Tibial artery (tissue), 4 donors: ENCODE measurements at regions not wholly inside any gene's neighbourhood (a gene's known extent, or its start where the extent isn't known, plus 50 kb on each side); places are given as distances from the start of the nearest gene placed in this dataset.

Source experiments
- DNase-seq, 2 donors: peaks; one replicate each; pipeline ENCODE4 v3.0.0-alpha.2; 2019
- H3K27ac ChIP-seq, 2 donors: fragments of 200-600 bp; sonication (generic) in 1 of 2; 1 replicate in 1 of 2; 2 replicates in 1 of 2; pipeline ENCODE4 v1.5.1; 2018 to 2019; ENCODE audit warnings: mild to moderate bottlenecking in 1 of 2
- H3K27me3 ChIP-seq, 2 donors: fragments of 200-600 bp; sonication (generic) in 1 of 2; one replicate each; pipeline versions ENCODE4 v1.5.1 to v1.6.0; 2016 to 2019
- H3K36me3 ChIP-seq, 3 donors: fragments of 200-600 bp; sonication (generic) in 2 of 3; one replicate each; pipeline ENCODE4 v1.5.1; 2016 to 2019; ENCODE audit warnings: mild to moderate bottlenecking in 2 of 3
- H3K4me1 ChIP-seq, 4 donors: fragments of 200-600 bp; sonication (generic) in 2 of 4; 1 replicate in 3 of 4; 2 replicates in 1 of 4; pipeline ENCODE4 v1.5.1; 2016 to 2019
- H3K4me3 ChIP-seq, 2 donors: fragments of 200-600 bp; sonication (generic) in 1 of 2; 1 replicate in 1 of 2; 2 replicates in 1 of 2; pipeline ENCODE4 v1.5.1; 2018 to 2019; ENCODE audit warnings: mild to moderate bottlenecking in 2 of 2
- H3K9me3 ChIP-seq, 3 donors: fragments of 200-600 bp; sonication (generic) in 1 of 3; one replicate each; pipeline ENCODE4 v1.5.1; 2016 to 2019
- CTCF ChIP-seq, 2 experiments: fragments of 200-600 bp in 1 of 2; fragments of 450-650 bp in 1 of 2; IDR thresholded peaks; one replicate each; pipeline ENCODE4 v1.5.1; 2017 to 2019; ENCODE audit warnings: antibody characterized with exemption in 2 of 2, mild to moderate bottlenecking in 1 of 2, moderate library complexity in 1 of 2
- intact Hi-C: fragments of 100-400 bp; cut with DNase I; formaldehyde crosslinking; loops from one replicate; pipeline ENCODE4 v1.15.0; 2023; ENCODE audit warnings: low total_unique reads

- H3K27me3 ChIP-seq = no peaks in the 10 kb centered on the region
- H3K9me3 ChIP-seq = no peaks in the 10 kb centered on the region
- no peak for TF ChIP-seq CTCF (IDR thresholded peaks at IDR 0.05)
- intact Hi-C loops = no loop called here
- no peak overlapping the region for H3K4me3 ChIP-seq
- H3K36me3 ChIP-seq = no peaks in the 10 kb centered on the region
- H3K27ac ChIP-seq = no peak overlapping the region
- H3K4me1 ChIP-seq = peaks cover 0 to 28% (median 19%) of the 10 kb centered on the region in 4 donors
- DNase-seq = peak; percentile 5 to 43
These were observed 118.0 kb upstream of the HS6ST1 start for GRCh38 chr2:128436479-128437203.

GRCh38 chr2:128437204-128437565 lies 118.5 kb upstream of the HS6ST1 start:
- no peak overlapping the region for H3K27ac ChIP-seq
- peak; percentile 18 to 53 for DNase-seq
- no peak overlapping the region for H3K4me3 ChIP-seq
- no peaks in the 10 kb centered on the region for H3K9me3 ChIP-seq
- no peaks in the 10 kb centered on the region for H3K36me3 ChIP-seq
- H3K27me3 ChIP-seq = no peaks in the 10 kb centered on the region
- intact Hi-C loops = no loop called here
- TF ChIP-seq CTCF (IDR thresholded peaks at IDR 0.05) = no peak
- H3K4me1 ChIP-seq = peaks cover 0 to 32% (median 22%) of the 10 kb centered on the region in 4 donors

GRCh38 chr2:128438091-128438490 lies 119.4 kb upstream of the HS6ST1 start:
- intact Hi-C loops = no loop called here
- no peak overlapping the region for H3K27ac ChIP-seq
- no peaks in the 10 kb centered on the region for H3K36me3 ChIP-seq
- H3K27me3 ChIP-seq = no peaks in the 10 kb centered on the region
- H3K4me3 ChIP-seq = no peak overlapping the region
- DNase-seq = peak in 1 of 2 donors; percentile 57
- H3K9me3 ChIP-seq = no peaks in the 10 kb centered on the region
- H3K4me1 ChIP-seq = peaks cover 0 to 39% (median 26%) of the 10 kb centered on the region in 4 donors
- no peak for TF ChIP-seq CTCF (IDR thresholded peaks at IDR 0.05)

- peak in 1 of 2 donors; percentile 49 for DNase-seq
- no peak overlapping the region for H3K27ac ChIP-seq
- H3K9me3 ChIP-seq = no peaks in the 10 kb centered on the region
- peaks cover 0 to 40% (median 26%) of the 10 kb centered on the region in 4 donors for H3K4me1 ChIP-seq
- TF ChIP-seq CTCF (IDR thresholded peaks at IDR 0.05) = no peak
- intact Hi-C loops = no loop called here
- H3K4me3 ChIP-seq = no peak overlapping the region
- no peaks in the 10 kb centered on the region for H3K27me3 ChIP-seq
- no peaks in the 10 kb centered on the region for H3K36me3 ChIP-seq
These were observed 119.9 kb upstream of the HS6ST1 start for GRCh38 chr2:128438586-128438985.

- Histone ChIP-seq H3K27ac (no peak overlapping the region), H3K4me3 (no peak overlapping the region), H3K27me3 (no peaks in the 10 kb centered on the region), H3K4me1 (peaks cover 0 to 40% (median 26%) of the 10 kb centered on the region in 4 donors), H3K9me3 (no peaks in the 10 kb centered on the region), H3K36me3 (no peaks in the 10 kb centered on the region)
- intact Hi-C loops = no loop called here
- TF ChIP-seq CTCF (IDR thresholded peaks at IDR 0.05) = no peak
- DNase-seq = peak in 1 of 2 donors; percentile 45
These were observed 120.5 kb upstream of the HS6ST1 start for GRCh38 chr2:128439031-128439790.
